GM18498 (cell line): ENCODE measurements at regions not wholly inside any gene's neighbourhood (a gene's known extent, or its start where the extent isn't known, plus 50 kb on each side); places are given as distances from the start of the nearest gene placed in this dataset.
"Not testable (repeated sequence)": the region's sequence is repeated elsewhere in the genome, so short reads cannot be mapped to it uniquely, and the experiment has no call there.

Experiments used
- ATAC-seq: cut with Tn5 transposase; IDR thresholded peaks from one replicate; pipeline ENCODE4 v1.9.1; 2021; ENCODE audit warnings: mild to moderate bottlenecking, moderate library complexity; ENCODE audit not compliant: unreplicated experiment

- ATAC-seq = no peak
Measured at GRCh38 chr10:131363416-131363815, 51.9 kb upstream of the TCERG1L start.

GRCh38 chr10:131371571-131371970 is 60.0 kb upstream of the TCERG1L start:
- ATAC-seq = no peak

- no peak for ATAC-seq
Measured at GRCh38 chr10:131381576-131381975, 70.1 kb upstream of the TCERG1L start.

GRCh38 chr10:131385161-131385872 is 73.8 kb upstream of the TCERG1L start:
- not testable (repeated sequence) for ATAC-seq

GRCh38 chr10:131387018-131387529 is 75.6 kb upstream of the TCERG1L start:
- ATAC-seq = no peak

- ATAC-seq = no peak
Measured at GRCh38 chr10:131391936-131392335, 80.4 kb upstream of the TCERG1L start.

- no peak for ATAC-seq
Measured at GRCh38 chr10:131396121-131397050, 84.9 kb upstream of the TCERG1L start.

- ATAC-seq = no peak
Measured at GRCh38 chr10:131398166-131398565, 86.6 kb upstream of the TCERG1L start.

- ATAC-seq = no peak
Measured at GRCh38 chr10:131399981-131400380, 88.5 kb upstream of the TCERG1L start.

- ATAC-seq = no peak
Measured at GRCh38 chr10:131400513-131400912, 89.0 kb upstream of the TCERG1L start.

GRCh38 chr10:131402771-131403650 is 91.5 kb upstream of the TCERG1L start:
- ATAC-seq = no peak

- ATAC-seq = no peak
Measured at GRCh38 chr10:131403936-131404335, 92.4 kb upstream of the TCERG1L start.

- ATAC-seq = no peak
Measured at GRCh38 chr10:131404886-131405285, 93.4 kb upstream of the TCERG1L start.

- ATAC-seq = no peak
Measured at GRCh38 chr10:131406676-131407392, 95.3 kb upstream of the TCERG1L start.

- ATAC-seq = no peak
Measured at GRCh38 chr10:131418681-131419080, 107.2 kb upstream of the TCERG1L start.

- ATAC-seq = no peak
Measured at GRCh38 chr10:131419797-131420196, 108.3 kb upstream of the TCERG1L start.

- no peak for ATAC-seq
Measured at GRCh38 chr10:131420867-131421266, 109.3 kb upstream of the TCERG1L start.

- ATAC-seq = no peak
Measured at GRCh38 chr10:131421381-131421780, 109.9 kb upstream of the TCERG1L start.

GRCh38 chr10:131422731-131423130 is 111.2 kb upstream of the TCERG1L start:
- ATAC-seq = no peak

GRCh38 chr10:131424053-131424452 is 112.5 kb upstream of the TCERG1L start:
- ATAC-seq = no peak
